ENCODE measurements at regions not wholly inside any gene's neighbourhood (a gene's known extent, or its start where the extent isn't known, plus 50 kb on each side); places are given as distances from the start of the nearest gene placed in this dataset.

GRCh38 chr2:53543083-53543482 lies 224.5 kb upstream of the CHAC2 start:
- TF ChIP-seq EZH2phosphoT487 (IDR thresholded peaks at IDR 0.05; ENCODE audit: unreplicated experiment) (no peak), EZH2 (IDR thresholded peaks at IDR 0.05; ENCODE audit: low read depth, unreplicated experiment) (no peak), POLR2AphosphoS5 (IDR thresholded peaks at IDR 0.05; ENCODE audit: low read depth) (no peak), REST (IDR thresholded peaks at IDR 0.05; ENCODE audit: unreplicated experiment) (no peak), ZNF114 (CRISPR knock-in tag; IDR thresholded peaks at IDR 0.05) (no peak), CREB1 (CRISPR knock-in tag; IDR thresholded peaks at IDR 0.05; ENCODE audit: low read depth) (no peak), STAT1 (IDR thresholded peaks at IDR 0.05; ENCODE audit: unreplicated experiment) (no peak)
- TF ChIP-seq, protein P1, sequence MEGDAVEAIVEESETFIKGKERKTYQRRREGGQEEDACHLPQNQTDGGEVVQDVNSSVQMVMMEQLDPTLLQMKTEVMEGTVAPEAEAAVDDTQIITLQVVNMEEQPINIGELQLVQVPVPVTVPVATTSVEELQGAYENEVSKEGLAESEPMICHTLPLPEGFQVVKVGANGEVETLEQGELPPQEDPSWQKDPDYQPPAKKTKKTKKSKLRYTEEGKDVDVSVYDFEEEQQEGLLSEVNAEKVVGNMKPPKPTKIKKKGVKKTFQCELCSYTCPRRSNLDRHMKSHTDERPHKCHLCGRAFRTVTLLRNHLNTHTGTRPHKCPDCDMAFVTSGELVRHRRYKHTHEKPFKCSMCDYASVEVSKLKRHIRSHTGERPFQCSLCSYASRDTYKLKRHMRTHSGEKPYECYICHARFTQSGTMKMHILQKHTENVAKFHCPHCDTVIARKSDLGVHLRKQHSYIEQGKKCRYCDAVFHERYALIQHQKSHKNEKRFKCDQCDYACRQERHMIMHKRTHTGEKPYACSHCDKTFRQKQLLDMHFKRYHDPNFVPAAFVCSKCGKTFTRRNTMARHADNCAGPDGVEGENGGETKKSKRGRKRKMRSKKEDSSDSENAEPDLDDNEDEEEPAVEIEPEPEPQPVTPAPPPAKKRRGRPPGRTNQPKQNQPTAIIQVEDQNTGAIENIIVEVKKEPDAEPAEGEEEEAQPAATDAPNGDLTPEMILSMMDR (conservative IDR thresholded peaks at IDR 0.05; ENCODE audit: low read depth in 2 of 2): no peak

Measured in GM23338 (cell line).